HepG2 (cell line): ENCODE measurements at regions not wholly inside any gene's neighbourhood (a gene's known extent, or its start where the extent isn't known, plus 50 kb on each side); places are given as distances from the start of the nearest gene placed in this dataset.

Experiments used
- ATAC-seq: fragments of 200-7000 bp; cut with Tn5 transposase; 3 replicates; pipeline ENCODE4 v1.9.1; 2020; ENCODE audit warnings: mild to moderate bottlenecking, moderate library complexity
- BruUV-seq: library from RNA; stranded (reverse); fragments of 400-500 nt; replicated peaks from 2 replicates; lab custom pipeline; 2021; lab: Mats Ljungman, UMichigan
- CTCF ChIA-PET: fragments of 300-600 bp; formaldehyde crosslinking; extraction: SDS; loops from one replicate; lab custom pipeline; 2021; ENCODE audit warnings: low total read pairs, inconsistent platforms, low intra/inter-chr PET ratio; lab: Yijun Ruan, JAX
- POLR2A ChIA-PET: fragments of 350-600 bp; sonication (Branson Sonifier 250); formaldehyde crosslinking; loops from one replicate; lab custom pipeline; 2020; ENCODE audit warnings: antibody characterized with exemption, inconsistent platforms; lab: Yijun Ruan, JAX
- DNase-seq: peaks from one replicate; pipeline ENCODE4 v3.0.0-alpha.2; 2015; ENCODE audit warnings: low spot score
- FAIRE-seq: peaks from 3 replicates; lab custom pipeline; 2011; peaks lifted over from hg19 to GRCh38; lab: Jason Lieb, UNC
- H2AFZ ChIP-seq: one replicate; pipeline ENCODE4 v1.6.1; 2011; ENCODE audit warnings: low read length, inconsistent platforms
- H3K27ac ChIP-seq: fragments of 300-600 bp; 3 replicates; pipeline ENCODE4 v1.8.0; 2011; ENCODE audit warnings: mixed run types, mild to moderate bottlenecking, mixed read lengths, low read length, inconsistent platforms; ENCODE audit not compliant: insufficient read depth; ENCODE audit errors: extremely low read length
- H3K27me3 ChIP-seq, 2 experiments: fragments of 200-600 bp in 1 of 2; 2 replicates in 1 of 2; 3 replicates in 1 of 2; pipeline versions ENCODE4 v1.6.0 to v1.8.0; 2011; ENCODE audit warnings: low read length in 2 of 2, mild to moderate bottlenecking in 2 of 2, moderate library complexity in 2 of 2, inconsistent platforms in 1 of 2; ENCODE audit not compliant: insufficient read depth in 2 of 2, control insufficient read depth in 1 of 2
- H3K36me3 ChIP-seq, 2 experiments: fragments of 200-600 bp in 1 of 2; replicated peaks in 1 of 2; 2 replicates in 1 of 2; 3 replicates in 1 of 2; pipeline versions ENCODE4 v1.5.1 to v1.8.0; 2011; ENCODE audit warnings: low read length in 2 of 2, inconsistent platforms in 1 of 2; ENCODE audit not compliant: insufficient read depth in 2 of 2, control insufficient read depth in 1 of 2
- H3K4me1 ChIP-seq: 2 replicates; pipeline ENCODE4 v1.5.1; 2012; ENCODE audit warnings: low read length, inconsistent platforms; ENCODE audit not compliant: insufficient read depth
- H3K4me2 ChIP-seq: 2 replicates; pipeline ENCODE4 v1.6.0; 2011; ENCODE audit warnings: low read depth, low read length, inconsistent platforms
- H3K4me3 ChIP-seq, 3 experiments: fragments of 200-600 bp in 1 of 3; sonication (generic), shearing (Covaris generic) in 1 of 3; replicated peaks in 1 of 3; 2 replicates each; pipeline ENCODE4 v1.5.1; 2011 to 2016; ENCODE audit warnings: low read length in 3 of 3, inconsistent platforms in 2 of 3, low read depth in 2 of 3, mild to moderate bottlenecking in 2 of 3, control low read depth in 1 of 3, mixed read lengths in 1 of 3; ENCODE audit not compliant: insufficient read depth in 1 of 3
- H3K79me2 ChIP-seq: one replicate; pipeline ENCODE4 v1.6.1; 2011; ENCODE audit warnings: low read length, inconsistent platforms; ENCODE audit not compliant: insufficient read depth
- H3K9ac ChIP-seq: 2 replicates; pipeline ENCODE4 v1.6.0; 2011; ENCODE audit warnings: mild to moderate bottlenecking, low read depth, low read length, inconsistent platforms; ENCODE audit not compliant: insufficient read depth
- H3K9me3 ChIP-seq: 2 replicates; pipeline ENCODE4 v1.5.1; 2012; ENCODE audit warnings: mild to moderate bottlenecking, low read length
- H4K20me1 ChIP-seq: 2 replicates; pipeline ENCODE4 v1.6.0; 2011; ENCODE audit warnings: inconsistent platforms, mild to moderate bottlenecking, low read length, moderate library complexity; ENCODE audit not compliant: insufficient read depth
- FUBP1 ChIP-seq: sonication (generic); formaldehyde crosslinking; IDR thresholded peaks from 2 replicates; pipeline ENCODE4 v1.5.1; 2020; ENCODE audit warnings: missing genetic modification reagents, mild to moderate bottlenecking, borderline replicate concordance
- KDM5A ChIP-seq: fragments of 200-600 bp; sonication (generic); IDR thresholded peaks from 2 replicates; pipeline ENCODE4 v1.7.0; 2018; ENCODE audit warnings: antibody characterized with exemption, mild to moderate bottlenecking, low read length, borderline replicate concordance
- KLF13 ChIP-seq: sonication (generic); formaldehyde crosslinking; IDR thresholded peaks from 2 replicates; pipeline ENCODE4 v1.4.0; 2020; ENCODE audit warnings: mild to moderate bottlenecking, missing genetic modification reagents
- SKI ChIP-seq: fragments of 450-650 bp; IDR thresholded peaks from one replicate; pipeline ENCODE4 v1.6.1; 2018; ENCODE audit warnings: mild to moderate bottlenecking; ENCODE audit not compliant: partially characterized antibody
- THYN1 ChIP-seq: sonication (generic); formaldehyde crosslinking; IDR thresholded peaks from 2 replicates; pipeline ENCODE4 v1.8.1; 2023; ENCODE audit warnings: low read depth, mild to moderate bottlenecking, moderate library complexity, missing genetic modification reagents, borderline replicate concordance
- U2AF2 ChIP-seq: fragments of 200-400 bp; formaldehyde crosslinking; IDR thresholded peaks from 2 replicates; pipeline ENCODE4 v1.6.1; 2017; ENCODE audit warnings: low read depth, mild to moderate bottlenecking, low read length
- ZIK1 ChIP-seq: sonication (generic); formaldehyde crosslinking; IDR thresholded peaks from 2 replicates; pipeline ENCODE4 v1.5.0; 2020; ENCODE audit warnings: mild to moderate bottlenecking, low read depth, missing genetic modification reagents, borderline replicate concordance
- ZNF142 ChIP-seq: sonication (generic); formaldehyde crosslinking; IDR thresholded peaks from 2 replicates; pipeline ENCODE4 v1.4.0; 2020; ENCODE audit warnings: missing genetic modification reagents
- ZNF3 ChIP-seq: IDR thresholded peaks from 2 replicates; pipeline ENCODE4 v1.7.0; 2017; ENCODE audit warnings: inconsistent platforms
- ZNF383 ChIP-seq: sonication (generic); formaldehyde crosslinking; IDR thresholded peaks from 2 replicates; pipeline ENCODE4 v1.4.0; 2020; ENCODE audit warnings: missing genetic modification reagents, mild to moderate bottlenecking, borderline replicate concordance
- ZNF557 ChIP-seq: sonication (generic); formaldehyde crosslinking; IDR thresholded peaks from 2 replicates; pipeline ENCODE4 v1.4.0; 2020; ENCODE audit warnings: missing genetic modification reagents
- ZNF615 ChIP-seq: sonication (generic); formaldehyde crosslinking; IDR thresholded peaks from 2 replicates; pipeline ENCODE4 v1.5.0; 2020; ENCODE audit warnings: mild to moderate bottlenecking, missing genetic modification reagents, borderline replicate concordance
- WGBS: methylation state at CpG from one replicate; pipeline ENCODE4 v1.1.6; 2017; ENCODE audit warnings: low lambda C conversion rate; 5-methylcytosine and 5-hydroxymethylcytosine counted together
- in situ Hi-C: cut with HindIII; loops from 2 replicates; pipeline ENCODE4 v1.10.0; 2017; ENCODE audit warnings: low pct_unique_long_range_greater_than_20kb; ENCODE audit not compliant: extremely low pct_ligation_motif_present
- intact Hi-C: fragments of 100-400 bp; cut with micrococcal nuclease; formaldehyde crosslinking; loops from one replicate; pipeline ENCODE4 v1.10.0; 2022; ENCODE audit not compliant: unreplicated experiment
- TF ChIP-seq, protein P1 (sequence below): fragments of 450-650 bp; IDR thresholded peaks from 2 replicates; pipeline ENCODE4 v1.6.1; 2016
- TF ChIP-seq, protein P2 (sequence below): sonication (generic); formaldehyde crosslinking; IDR thresholded peaks from 2 replicates; pipeline ENCODE4 v1.4.0; 2020; ENCODE audit warnings: low read depth, mild to moderate bottlenecking, missing genetic modification reagents

GRCh38 chr5:92050970-92051369 is 667.9 kb upstream of the ARRDC3 start:
- Histone ChIP-seq H2AFZ (no peak overlapping the region), H3K27me3 (no peaks in the 10 kb centered on the region), H3K9me3 (no peaks in the 10 kb centered on the region), H3K79me2 (no peaks in the 10 kb centered on the region), H3K4me1 (no peaks in the 10 kb centered on the region), H3K4me2 (no peak overlapping the region), H3K4me3 (no peak overlapping the region), H3K27ac (no peak overlapping the region), H3K9ac (no peak overlapping the region), H4K20me1 (no peaks in the 10 kb centered on the region), H3K36me3 (no peaks in the 10 kb centered on the region)
- in situ Hi-C loops (no loop called here), intact Hi-C loops (no loop called here)
- 0% methylated on average over 2 of the region's 2 CpGs for WGBS
- ATAC-seq (no peak; the same call in 2 of the 3 replicates), DNase-seq (no peak), FAIRE-seq (no peak)
- ChIA-PET CTCF (no interaction called here), POLR2A (no interaction called here)
- BruUV-seq = no TSS peak
- TF ChIP-seq THYN1 (CRISPR knock-in tag) (no peak), ZIK1 (CRISPR knock-in tag) (no peak), U2AF2 (no peak), ZNF615 (CRISPR knock-in tag) (no peak), KDM5A (no peak), ZNF557 (CRISPR knock-in tag) (no peak), ZNF3 (no peak), ZNF142 (CRISPR knock-in tag) (no peak), ZNF383 (CRISPR knock-in tag) (no peak), KLF13 (CRISPR knock-in tag) (no peak), SKI (no peak), FUBP1 (CRISPR knock-in tag) (no peak)
- TF ChIP-seq, protein P1, sequence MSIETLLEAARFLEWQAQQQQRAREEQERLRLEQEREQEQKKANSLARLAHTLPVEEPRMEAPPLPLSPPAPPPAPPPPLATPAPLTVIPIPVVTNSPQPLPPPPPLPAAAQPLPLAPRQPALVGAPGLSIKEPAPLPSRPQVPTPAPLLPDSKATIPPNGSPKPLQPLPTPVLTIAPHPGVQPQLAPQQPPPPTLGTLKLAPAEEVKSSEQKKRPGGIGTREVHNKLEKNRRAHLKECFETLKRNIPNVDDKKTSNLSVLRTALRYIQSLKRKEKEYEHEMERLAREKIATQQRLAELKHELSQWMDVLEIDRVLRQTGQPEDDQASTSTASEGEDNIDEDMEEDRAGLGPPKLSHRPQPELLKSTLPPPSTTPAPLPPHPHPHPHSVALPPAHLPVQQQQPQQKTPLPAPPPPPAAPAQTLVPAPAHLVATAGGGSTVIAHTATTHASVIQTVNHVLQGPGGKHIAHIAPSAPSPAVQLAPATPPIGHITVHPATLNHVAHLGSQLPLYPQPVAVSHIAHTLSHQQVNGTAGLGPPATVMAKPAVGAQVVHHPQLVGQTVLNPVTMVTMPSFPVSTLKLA = no peak
- TF ChIP-seq, protein P2, sequence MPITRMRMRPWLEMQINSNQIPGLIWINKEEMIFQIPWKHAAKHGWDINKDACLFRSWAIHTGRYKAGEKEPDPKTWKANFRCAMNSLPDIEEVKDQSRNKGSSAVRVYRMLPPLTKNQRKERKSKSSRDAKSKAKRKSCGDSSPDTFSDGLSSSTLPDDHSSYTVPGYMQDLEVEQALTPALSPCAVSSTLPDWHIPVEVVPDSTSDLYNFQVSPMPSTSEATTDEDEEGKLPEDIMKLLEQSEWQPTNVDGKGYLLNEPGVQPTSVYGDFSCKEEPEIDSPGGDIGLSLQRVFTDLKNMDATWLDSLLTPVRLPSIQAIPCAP (CRISPR knock-in tag) = no peak
